ENCODE measurements at regions not wholly inside any gene's neighbourhood (a gene's known extent, or its start where the extent isn't known, plus 50 kb on each side); places are given as distances from the start of the nearest gene placed in this dataset.

DNA sequence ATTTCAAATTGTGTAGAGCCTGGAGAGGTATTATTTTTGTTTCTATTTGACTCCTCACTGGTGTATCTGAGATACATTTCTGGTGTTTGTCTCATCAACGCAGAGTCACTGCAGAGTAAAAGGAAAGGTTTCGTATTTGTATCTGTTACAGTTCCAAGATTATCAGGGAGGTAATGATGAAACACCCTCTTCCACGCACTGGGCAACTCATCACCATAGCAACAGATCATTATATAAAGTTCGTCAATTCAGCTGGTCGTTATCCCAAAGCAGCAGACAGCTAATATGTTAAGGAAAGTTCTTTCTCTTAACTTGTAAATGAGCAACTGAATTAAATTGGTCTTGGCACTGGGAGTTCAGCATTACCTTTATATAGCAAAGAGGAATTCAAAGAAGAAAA, 513.5 kb downstream of the MTRR start:
- TF ChIP-seq IRF2 (CRISPR knock-in tag; IDR thresholded peaks at IDR 0.05; ENCODE audit: borderline replicate concordance, low read depth) (no peak), KAT7 (CRISPR knock-in tag; IDR thresholded peaks at IDR 0.05; ENCODE audit: borderline replicate concordance) (no peak), E2F5 (CRISPR knock-in tag; IDR thresholded peaks at IDR 0.05) (no peak), ZNF121 (CRISPR knock-in tag; IDR thresholded peaks at IDR 0.05) (no peak), ATF3 (CRISPR knock-in tag; conservative IDR thresholded peaks at IDR 0.05) (no peak), JUN (CRISPR knock-in tag; IDR thresholded peaks at IDR 0.05) (no peak), NR2C2 (CRISPR knock-in tag; IDR thresholded peaks at IDR 0.05) (no peak), STAT6 (CRISPR knock-in tag; conservative IDR thresholded peaks at IDR 0.05; ENCODE audit: low read depth) (no peak)
- TF ChIP-seq, protein P1, sequence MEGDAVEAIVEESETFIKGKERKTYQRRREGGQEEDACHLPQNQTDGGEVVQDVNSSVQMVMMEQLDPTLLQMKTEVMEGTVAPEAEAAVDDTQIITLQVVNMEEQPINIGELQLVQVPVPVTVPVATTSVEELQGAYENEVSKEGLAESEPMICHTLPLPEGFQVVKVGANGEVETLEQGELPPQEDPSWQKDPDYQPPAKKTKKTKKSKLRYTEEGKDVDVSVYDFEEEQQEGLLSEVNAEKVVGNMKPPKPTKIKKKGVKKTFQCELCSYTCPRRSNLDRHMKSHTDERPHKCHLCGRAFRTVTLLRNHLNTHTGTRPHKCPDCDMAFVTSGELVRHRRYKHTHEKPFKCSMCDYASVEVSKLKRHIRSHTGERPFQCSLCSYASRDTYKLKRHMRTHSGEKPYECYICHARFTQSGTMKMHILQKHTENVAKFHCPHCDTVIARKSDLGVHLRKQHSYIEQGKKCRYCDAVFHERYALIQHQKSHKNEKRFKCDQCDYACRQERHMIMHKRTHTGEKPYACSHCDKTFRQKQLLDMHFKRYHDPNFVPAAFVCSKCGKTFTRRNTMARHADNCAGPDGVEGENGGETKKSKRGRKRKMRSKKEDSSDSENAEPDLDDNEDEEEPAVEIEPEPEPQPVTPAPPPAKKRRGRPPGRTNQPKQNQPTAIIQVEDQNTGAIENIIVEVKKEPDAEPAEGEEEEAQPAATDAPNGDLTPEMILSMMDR (IDR thresholded peaks at IDR 0.05), result no peak
- TF ChIP-seq, protein P2, sequence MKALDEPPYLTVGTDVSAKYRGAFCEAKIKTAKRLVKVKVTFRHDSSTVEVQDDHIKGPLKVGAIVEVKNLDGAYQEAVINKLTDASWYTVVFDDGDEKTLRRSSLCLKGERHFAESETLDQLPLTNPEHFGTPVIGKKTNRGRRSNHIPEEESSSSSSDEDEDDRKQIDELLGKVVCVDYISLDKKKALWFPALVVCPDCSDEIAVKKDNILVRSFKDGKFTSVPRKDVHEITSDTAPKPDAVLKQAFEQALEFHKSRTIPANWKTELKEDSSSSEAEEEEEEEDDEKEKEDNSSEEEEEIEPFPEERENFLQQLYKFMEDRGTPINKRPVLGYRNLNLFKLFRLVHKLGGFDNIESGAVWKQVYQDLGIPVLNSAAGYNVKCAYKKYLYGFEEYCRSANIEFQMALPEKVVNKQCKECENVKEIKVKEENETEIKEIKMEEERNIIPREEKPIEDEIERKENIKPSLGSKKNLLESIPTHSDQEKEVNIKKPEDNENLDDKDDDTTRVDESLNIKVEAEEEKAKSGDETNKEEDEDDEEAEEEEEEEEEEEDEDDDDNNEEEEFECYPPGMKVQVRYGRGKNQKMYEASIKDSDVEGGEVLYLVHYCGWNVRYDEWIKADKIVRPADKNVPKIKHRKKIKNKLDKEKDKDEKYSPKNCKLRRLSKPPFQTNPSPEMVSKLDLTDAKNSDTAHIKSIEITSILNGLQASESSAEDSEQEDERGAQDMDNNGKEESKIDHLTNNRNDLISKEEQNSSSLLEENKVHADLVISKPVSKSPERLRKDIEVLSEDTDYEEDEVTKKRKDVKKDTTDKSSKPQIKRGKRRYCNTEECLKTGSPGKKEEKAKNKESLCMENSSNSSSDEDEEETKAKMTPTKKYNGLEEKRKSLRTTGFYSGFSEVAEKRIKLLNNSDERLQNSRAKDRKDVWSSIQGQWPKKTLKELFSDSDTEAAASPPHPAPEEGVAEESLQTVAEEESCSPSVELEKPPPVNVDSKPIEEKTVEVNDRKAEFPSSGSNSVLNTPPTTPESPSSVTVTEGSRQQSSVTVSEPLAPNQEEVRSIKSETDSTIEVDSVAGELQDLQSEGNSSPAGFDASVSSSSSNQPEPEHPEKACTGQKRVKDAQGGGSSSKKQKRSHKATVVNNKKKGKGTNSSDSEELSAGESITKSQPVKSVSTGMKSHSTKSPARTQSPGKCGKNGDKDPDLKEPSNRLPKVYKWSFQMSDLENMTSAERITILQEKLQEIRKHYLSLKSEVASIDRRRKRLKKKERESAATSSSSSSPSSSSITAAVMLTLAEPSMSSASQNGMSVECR (CRISPR knock-in tag; IDR thresholded peaks at IDR 0.05; ENCODE audit: borderline replicate concordance), result no peak
- TF ChIP-seq, protein P3, sequence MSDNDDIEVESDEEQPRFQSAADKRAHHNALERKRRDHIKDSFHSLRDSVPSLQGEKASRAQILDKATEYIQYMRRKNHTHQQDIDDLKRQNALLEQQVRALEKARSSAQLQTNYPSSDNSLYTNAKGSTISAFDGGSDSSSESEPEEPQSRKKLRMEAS (CRISPR knock-in tag; IDR thresholded peaks at IDR 0.05), result no peak
- TF ChIP-seq, protein P4, sequence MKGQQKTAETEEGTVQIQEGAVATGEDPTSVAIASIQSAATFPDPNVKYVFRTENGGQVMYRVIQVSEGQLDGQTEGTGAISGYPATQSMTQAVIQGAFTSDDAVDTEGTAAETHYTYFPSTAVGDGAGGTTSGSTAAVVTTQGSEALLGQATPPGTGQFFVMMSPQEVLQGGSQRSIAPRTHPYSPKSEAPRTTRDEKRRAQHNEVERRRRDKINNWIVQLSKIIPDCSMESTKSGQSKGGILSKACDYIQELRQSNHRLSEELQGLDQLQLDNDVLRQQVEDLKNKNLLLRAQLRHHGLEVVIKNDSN (CRISPR knock-in tag; IDR thresholded peaks at IDR 0.05), result no peak
- TF ChIP-seq, protein P5, sequence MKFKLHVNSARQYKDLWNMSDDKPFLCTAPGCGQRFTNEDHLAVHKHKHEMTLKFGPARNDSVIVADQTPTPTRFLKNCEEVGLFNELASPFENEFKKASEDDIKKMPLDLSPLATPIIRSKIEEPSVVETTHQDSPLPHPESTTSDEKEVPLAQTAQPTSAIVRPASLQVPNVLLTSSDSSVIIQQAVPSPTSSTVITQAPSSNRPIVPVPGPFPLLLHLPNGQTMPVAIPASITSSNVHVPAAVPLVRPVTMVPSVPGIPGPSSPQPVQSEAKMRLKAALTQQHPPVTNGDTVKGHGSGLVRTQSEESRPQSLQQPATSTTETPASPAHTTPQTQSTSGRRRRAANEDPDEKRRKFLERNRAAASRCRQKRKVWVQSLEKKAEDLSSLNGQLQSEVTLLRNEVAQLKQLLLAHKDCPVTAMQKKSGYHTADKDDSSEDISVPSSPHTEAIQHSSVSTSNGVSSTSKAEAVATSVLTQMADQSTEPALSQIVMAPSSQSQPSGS (CRISPR knock-in tag; IDR thresholded peaks at IDR 0.05; ENCODE audit: borderline replicate concordance, low read depth), result no peak
